ENCODE measurements at regions not wholly inside any gene's neighbourhood (a gene's known extent, or its start where the extent isn't known, plus 50 kb on each side); places are given as distances from the start of the nearest gene placed in this dataset.

DNA sequence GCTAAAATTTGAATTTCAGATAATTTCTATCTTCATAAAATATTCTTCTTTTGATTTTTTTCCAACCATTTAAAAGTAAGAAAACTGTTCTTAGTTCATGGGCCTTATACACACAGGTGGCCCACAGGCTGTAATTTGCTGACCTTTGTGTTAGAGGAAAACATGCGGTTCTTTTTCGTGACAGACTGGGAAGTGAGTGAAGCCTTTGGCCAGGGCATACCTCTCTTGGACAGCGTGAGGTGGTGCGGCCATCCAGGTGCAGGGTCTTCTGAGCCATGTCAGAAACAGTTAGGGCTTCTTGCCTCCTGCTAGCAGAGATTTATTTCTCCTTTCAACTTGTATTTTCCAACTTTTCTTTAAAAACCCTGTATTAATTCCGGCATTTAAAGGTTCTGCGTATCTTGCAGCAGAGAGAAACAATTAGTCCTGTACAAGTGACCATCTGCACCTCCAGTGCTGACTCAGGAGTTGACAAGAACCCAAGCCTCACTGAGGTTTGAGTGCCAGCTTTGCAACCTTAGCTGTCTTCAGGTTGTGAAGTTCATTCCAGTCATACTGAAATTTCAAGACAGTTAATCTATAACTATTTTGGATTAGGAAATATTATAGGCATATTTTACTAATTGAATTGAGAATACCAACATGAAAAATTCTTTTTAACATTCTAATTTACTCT is 177.8 kb downstream of the LY86 start:
- Mint-ChIP-seq H3K27ac (peak overlapping the region in 1 of 3 experiments; percentile 50), H3K36me3 (ENCODE audit: low read depth) (no peaks in the 10 kb centered on the region), H3K4me3 (no peak overlapping the region), H3K9me3 (no peaks in the 10 kb centered on the region), H3K4me1 (peaks cover 11% of the 10 kb centered on the region), H3K27me3 (ENCODE audit: low read depth) (peaks cover 19% of the 10 kb centered on the region)
- no peak for TF ChIP-seq CTCF (IDR thresholded peaks at IDR 0.05; ENCODE audit: unreplicated experiment in 3 of 3)

GRCh38 chr6:6769466-6769865 is 180.9 kb downstream of the LY86 start:
- Mint-ChIP-seq H3K9me3 (no peaks in the 10 kb centered on the region), H3K4me1 (peaks cover 6% of the 10 kb centered on the region), H3K4me3 (no peak overlapping the region), H3K27me3 (ENCODE audit: low read depth) (peaks cover 21% of the 10 kb centered on the region), H3K36me3 (ENCODE audit: low read depth) (no peaks in the 10 kb centered on the region), H3K27ac (no peak overlapping the region)
- TF ChIP-seq CTCF (IDR thresholded peaks at IDR 0.05; ENCODE audit: unreplicated experiment in 3 of 3) = no peak

GRCh38 chr6:6771224-6771945 is 182.9 kb downstream of the LY86 start:
- Mint-ChIP-seq H3K36me3 (ENCODE audit: low read depth) (no peaks in the 10 kb centered on the region), H3K27ac (no peak overlapping the region), H3K4me1 (no peaks in the 10 kb centered on the region), H3K27me3 (ENCODE audit: low read depth) (peaks cover 17% of the 10 kb centered on the region), H3K4me3 (no peak overlapping the region), H3K9me3 (peaks cover 3% of the 10 kb centered on the region)
- no peak for TF ChIP-seq CTCF (IDR thresholded peaks at IDR 0.05; ENCODE audit: unreplicated experiment in 3 of 3)

- no peak overlapping the region for H3K27ac Mint-ChIP-seq
- no peak overlapping the region for H3K4me3 Mint-ChIP-seq
- H3K4me1 Mint-ChIP-seq = no peaks in the 10 kb centered on the region
- H3K36me3 Mint-ChIP-seq (ENCODE audit: low read depth) = no peaks in the 10 kb centered on the region
- H3K27me3 Mint-ChIP-seq (ENCODE audit: low read depth) = peaks cover 17% of the 10 kb centered on the region
- TF ChIP-seq CTCF (IDR thresholded peaks at IDR 0.05; ENCODE audit: unreplicated experiment in 3 of 3) = no peak
- H3K9me3 Mint-ChIP-seq = peaks cover 5% of the 10 kb centered on the region
Observed at GRCh38 chr6:6771964-6772363, 183.4 kb downstream of the LY86 start.

- Mint-ChIP-seq H3K4me1 (no peaks in the 10 kb centered on the region), H3K27me3 (ENCODE audit: low read depth) (peaks cover 17% of the 10 kb centered on the region), H3K36me3 (ENCODE audit: low read depth) (no peaks in the 10 kb centered on the region), H3K4me3 (no peak overlapping the region), H3K27ac (no peak overlapping the region), H3K9me3 (peaks cover 6% of the 10 kb centered on the region)
- no peak for TF ChIP-seq CTCF (IDR thresholded peaks at IDR 0.05; ENCODE audit: unreplicated experiment in 3 of 3)
Observed at GRCh38 chr6:6772751-6773150, 184.2 kb downstream of the LY86 start.

DNA sequence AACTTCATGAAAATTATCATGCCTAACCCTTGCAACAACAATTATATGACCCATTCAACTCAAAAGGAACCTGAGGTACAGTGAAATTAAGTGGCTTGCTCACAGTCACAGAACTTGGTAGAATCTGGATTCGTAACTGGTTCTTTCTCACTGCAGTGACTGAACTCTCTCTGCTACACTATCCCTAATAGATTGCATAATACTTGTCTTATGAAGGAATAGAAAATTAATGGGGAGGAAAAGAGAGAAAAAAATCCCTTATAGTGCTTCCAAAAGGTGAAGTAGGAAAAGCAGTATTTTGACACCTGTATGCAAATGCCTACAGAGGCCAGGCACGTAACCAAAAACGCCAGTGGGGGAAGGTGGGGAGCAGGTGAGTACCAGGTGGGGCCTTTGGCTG is 186.6 kb downstream of the LY86 start:
- Mint-ChIP-seq H3K4me1 (no peaks in the 10 kb centered on the region), H3K27ac (no peak overlapping the region), H3K36me3 (ENCODE audit: low read depth) (no peaks in the 10 kb centered on the region), H3K9me3 (peaks cover 6% of the 10 kb centered on the region), H3K4me3 (no peak overlapping the region), H3K27me3 (ENCODE audit: low read depth) (peaks cover 10% of the 10 kb centered on the region)
- TF ChIP-seq CTCF (IDR thresholded peaks at IDR 0.05; ENCODE audit: unreplicated experiment in 3 of 3) = no peak
